ENCODE measurements at regions not wholly inside any gene's neighbourhood (a gene's known extent, or its start where the extent isn't known, plus 50 kb on each side); places are given as distances from the start of the nearest gene placed in this dataset.

GRCh38 chr3:137066092-137066491 is 108.3 kb downstream of the IL20RB start:
- Histone ChIP-seq H3K9me3 (ENCODE audit: low read length) (no peaks in the 10 kb centered on the region), H3F3A (ENCODE audit: insufficient read depth, low read length) (no peaks in the 10 kb centered on the region), H3K9ac (ENCODE audit: low read length) (no peak overlapping the region), H3K27me3 (ENCODE audit: insufficient read depth, low read length) (no peaks in the 10 kb centered on the region), H3K79me2 (ENCODE audit: insufficient read depth, low read length) (no peaks in the 10 kb centered on the region), H3K4me2 (ENCODE audit: low read length) (no peak overlapping the region), H3K36me3 (ENCODE audit: insufficient read depth, low read length) (no peaks in the 10 kb centered on the region), H4K20me1 (ENCODE audit: insufficient read depth, low read length) (no peaks in the 10 kb centered on the region), H2AFZ (ENCODE audit: low read length) (no peak overlapping the region), H3K9me2 (ENCODE audit: low read depth, low read length) (no peaks in the 10 kb centered on the region), H3K4me1 (ENCODE audit: insufficient read depth, low read length, severe bottlenecking) (no peaks in the 10 kb centered on the region), H3K27ac (ENCODE audit: low read depth, low read length, poor library complexity, severe bottlenecking) (no peak overlapping the region), H3K4me3 (ENCODE audit: low read depth, low read length, poor library complexity, severe bottlenecking) (no peak overlapping the region)
- no peak for TF ChIP-seq EZH2 (IDR thresholded peaks at IDR 0.05; ENCODE audit: borderline replicate concordance, low read length)
- no peak for TF ChIP-seq CTCF (IDR thresholded peaks at IDR 0.05; ENCODE audit: low read length)

- H3K4me2 ChIP-seq (ENCODE audit: low read length), result no peak overlapping the region
- no peaks in the 10 kb centered on the region for H3K9me3 ChIP-seq (ENCODE audit: low read length)
Measured at GRCh38 chr3:137071104-137071503, 113.3 kb downstream of the IL20RB start.

GRCh38 chr3:137075020-137075419 is 117.2 kb downstream of the IL20RB start:
- Histone ChIP-seq H4K20me1 (ENCODE audit: insufficient read depth, low read length) (no peaks in the 10 kb centered on the region), H3K27me3 (ENCODE audit: insufficient read depth, low read length) (0 out of 2 replicates have a peak, but pooled peaks cover 3% of the 10 kb centered on the region), H3F3A (ENCODE audit: insufficient read depth, low read length) (no peaks in the 10 kb centered on the region), H3K4me2 (ENCODE audit: low read length) (no peak overlapping the region), H3K9me2 (ENCODE audit: low read depth, low read length) (no peaks in the 10 kb centered on the region), H3K36me3 (ENCODE audit: insufficient read depth, low read length) (no peaks in the 10 kb centered on the region), H3K79me2 (ENCODE audit: insufficient read depth, low read length) (no peaks in the 10 kb centered on the region), H3K27ac (ENCODE audit: low read depth, low read length, poor library complexity, severe bottlenecking) (no peak overlapping the region), H2AFZ (ENCODE audit: low read length) (no peak overlapping the region), H3K4me1 (ENCODE audit: insufficient read depth, low read length, severe bottlenecking) (no peaks in the 10 kb centered on the region), H3K9ac (ENCODE audit: low read length) (no peak overlapping the region), H3K9me3 (ENCODE audit: low read length) (no peaks in the 10 kb centered on the region), H3K4me3 (ENCODE audit: low read depth, low read length, poor library complexity, severe bottlenecking) (no peak overlapping the region)
- no peak for TF ChIP-seq CTCF (IDR thresholded peaks at IDR 0.05; ENCODE audit: low read length)
- no peak for TF ChIP-seq EZH2 (IDR thresholded peaks at IDR 0.05; ENCODE audit: borderline replicate concordance, low read length)

More at GRCh38 chr3:137071104-137071503, 113.3 kb downstream of the IL20RB start:
- Histone ChIP-seq H3K27me3 (ENCODE audit: insufficient read depth, low read length) (no peaks in the 10 kb centered on the region), H3K9me2 (ENCODE audit: low read depth, low read length) (no peaks in the 10 kb centered on the region), H3K4me1 (ENCODE audit: insufficient read depth, low read length, severe bottlenecking) (no peaks in the 10 kb centered on the region), H3K36me3 (ENCODE audit: insufficient read depth, low read length) (no peaks in the 10 kb centered on the region), H3K27ac (ENCODE audit: low read depth, low read length, poor library complexity, severe bottlenecking) (no peak overlapping the region), H3K9ac (ENCODE audit: low read length) (no peak overlapping the region), H2AFZ (ENCODE audit: low read length) (no peak overlapping the region), H4K20me1 (ENCODE audit: insufficient read depth, low read length) (no peaks in the 10 kb centered on the region), H3K79me2 (ENCODE audit: insufficient read depth, low read length) (no peaks in the 10 kb centered on the region), H3K4me3 (ENCODE audit: low read depth, low read length, poor library complexity, severe bottlenecking) (no peak overlapping the region), H3F3A (ENCODE audit: insufficient read depth, low read length) (no peaks in the 10 kb centered on the region)
- TF ChIP-seq CTCF (IDR thresholded peaks at IDR 0.05; ENCODE audit: low read length) (no peak), EZH2 (IDR thresholded peaks at IDR 0.05; ENCODE audit: borderline replicate concordance, low read length) (no peak)

Data from OCI-LY1 (cell line).